ENCODE measurements at regions not wholly inside any gene's neighbourhood (a gene's known extent, or its start where the extent isn't known, plus 50 kb on each side); places are given as distances from the start of the nearest gene placed in this dataset.

DNA sequence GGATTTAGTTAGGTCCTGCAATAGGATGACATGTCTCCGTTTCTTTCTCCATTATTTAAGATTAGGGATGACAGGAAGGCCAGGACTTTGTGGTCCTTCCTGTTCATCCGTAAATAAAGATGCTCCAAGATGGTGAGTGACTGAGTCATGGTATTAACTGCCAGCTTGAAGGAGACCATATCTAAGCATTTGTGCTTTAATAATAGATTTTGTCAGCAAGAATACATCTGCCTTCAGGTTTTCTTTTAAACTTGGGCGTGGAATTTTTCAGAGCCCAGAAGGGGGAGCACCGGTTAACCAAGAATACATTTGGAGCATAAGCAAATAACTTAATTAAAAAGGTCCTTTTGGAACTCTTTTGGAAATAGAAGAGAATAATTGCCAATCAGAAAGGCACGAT is 68.2 kb downstream of the ARHGAP35 start:
- no peak for FAIRE-seq
- 78% methylated on average over 5 of the region's 5 CpGs for WGBS (ENCODE audit: missing lambda C conversion rate)
- ChIA-PET POLR2A (no interaction called here), CTCF (interaction anchor here (0.6 to 6.6 kb wide), 12 partner anchors 8 to 67 kb away, joined by 3 to 83 read pairs (median 3); no protein-coding TSS in a partner anchor)
- no peak for DNase-seq (ENCODE audit: low read depth in 1 of 2, low spot score in 1 of 2)
- H3K4me2 ChIP-seq = no peak overlapping the region
- H3K9me3 ChIP-seq = no peaks in the 10 kb centered on the region
- H3K4me1 ChIP-seq = peaks cover 91% of the 10 kb centered on the region
- H3K27ac ChIP-seq = no peak overlapping the region
- TF ChIP-seq SMC3 (IDR thresholded peaks at IDR 0.05) = 0 out of 3 replicates have a peak, but pooled peaks have one; percentile 7
- no peak for TF ChIP-seq MAFK (IDR thresholded peaks at IDR 0.05; ENCODE audit: partially characterized antibody)
- peak in 1 of 2 experiments; percentile 27; a peak in 3 of 5 replicates for TF ChIP-seq RAD21 (conservative IDR thresholded peaks at IDR 0.05 in 1 of 2, IDR thresholded peaks at IDR 0.05 in 1 of 2)
- TF ChIP-seq, protein P1, sequence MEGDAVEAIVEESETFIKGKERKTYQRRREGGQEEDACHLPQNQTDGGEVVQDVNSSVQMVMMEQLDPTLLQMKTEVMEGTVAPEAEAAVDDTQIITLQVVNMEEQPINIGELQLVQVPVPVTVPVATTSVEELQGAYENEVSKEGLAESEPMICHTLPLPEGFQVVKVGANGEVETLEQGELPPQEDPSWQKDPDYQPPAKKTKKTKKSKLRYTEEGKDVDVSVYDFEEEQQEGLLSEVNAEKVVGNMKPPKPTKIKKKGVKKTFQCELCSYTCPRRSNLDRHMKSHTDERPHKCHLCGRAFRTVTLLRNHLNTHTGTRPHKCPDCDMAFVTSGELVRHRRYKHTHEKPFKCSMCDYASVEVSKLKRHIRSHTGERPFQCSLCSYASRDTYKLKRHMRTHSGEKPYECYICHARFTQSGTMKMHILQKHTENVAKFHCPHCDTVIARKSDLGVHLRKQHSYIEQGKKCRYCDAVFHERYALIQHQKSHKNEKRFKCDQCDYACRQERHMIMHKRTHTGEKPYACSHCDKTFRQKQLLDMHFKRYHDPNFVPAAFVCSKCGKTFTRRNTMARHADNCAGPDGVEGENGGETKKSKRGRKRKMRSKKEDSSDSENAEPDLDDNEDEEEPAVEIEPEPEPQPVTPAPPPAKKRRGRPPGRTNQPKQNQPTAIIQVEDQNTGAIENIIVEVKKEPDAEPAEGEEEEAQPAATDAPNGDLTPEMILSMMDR (IDR thresholded peaks at IDR 0.05) = peak; percentile 28; the same call in 2 of the 3 replicates
- no peak overlapping the region for H3K4me3 ChIP-seq
- no peak for ATAC-seq

GRCh38 chr19:46931202-46931601 is 70.4 kb downstream of the ARHGAP35 start:
- 84% methylated on average over 5 of the region's 5 CpGs for WGBS (ENCODE audit: missing lambda C conversion rate)
- TF ChIP-seq EP300 (IDR thresholded peaks at IDR 0.05) = no peak
- TF ChIP-seq, protein P1 (IDR thresholded peaks at IDR 0.05) = no peak
- TF ChIP-seq SMC3 (IDR thresholded peaks at IDR 0.05) = no peak
- no peak for TF ChIP-seq MYC (IDR thresholded peaks at IDR 0.05; ENCODE audit: borderline replicate concordance, low read length)
- TF ChIP-seq TP53 (CRISPR knock-in tag; IDR thresholded peaks at IDR 0.05) = no peak
- TF ChIP-seq RFX5 (IDR thresholded peaks at IDR 0.05) = no peak
- no peak for TF ChIP-seq JUNB (IDR thresholded peaks at IDR 0.05)
- TF ChIP-seq NFE2L2 (conservative IDR thresholded peaks at IDR 0.05; ENCODE audit: low read length) = no peak
- no peak for TF ChIP-seq RCOR1 (IDR thresholded peaks at IDR 0.05; ENCODE audit: low read depth, low read length)
- no peak for TF ChIP-seq KDM5A (IDR thresholded peaks at IDR 0.05)
- TF ChIP-seq CHD2 (IDR thresholded peaks at IDR 0.05; ENCODE audit: low read length, partially characterized antibody) = no peak
- no peak for TF ChIP-seq CBX8 (IDR thresholded peaks at IDR 0.05)
- TF ChIP-seq, protein P2, sequence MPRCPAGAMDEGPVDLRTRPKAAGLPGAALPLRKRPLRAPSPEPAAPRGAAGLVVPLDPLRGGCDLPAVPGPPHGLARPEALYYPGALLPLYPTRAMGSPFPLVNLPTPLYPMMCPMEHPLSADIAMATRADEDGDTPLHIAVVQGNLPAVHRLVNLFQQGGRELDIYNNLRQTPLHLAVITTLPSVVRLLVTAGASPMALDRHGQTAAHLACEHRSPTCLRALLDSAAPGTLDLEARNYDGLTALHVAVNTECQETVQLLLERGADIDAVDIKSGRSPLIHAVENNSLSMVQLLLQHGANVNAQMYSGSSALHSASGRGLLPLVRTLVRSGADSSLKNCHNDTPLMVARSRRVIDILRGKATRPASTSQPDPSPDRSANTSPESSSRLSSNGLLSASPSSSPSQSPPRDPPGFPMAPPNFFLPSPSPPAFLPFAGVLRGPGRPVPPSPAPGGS (IDR thresholded peaks at IDR 0.05) = no peak
- TF ChIP-seq CEBPB (IDR thresholded peaks at IDR 0.05) = no peak
- no peak for TF ChIP-seq FOSB (CRISPR knock-in tag; IDR thresholded peaks at IDR 0.05)
- TF ChIP-seq ZSCAN20 (CRISPR knock-in tag; IDR thresholded peaks at IDR 0.05) = no peak
- DNase-seq (ENCODE audit: low read depth in 1 of 2, low spot score in 1 of 2) = no peak
- ChIA-PET CTCF (interaction anchor here (0.9 to 4.9 kb wide), 7 partner anchors 11 to 74 kb away, joined by 3 to 26 read pairs (median 4); no protein-coding TSS in a partner anchor), POLR2A (no interaction called here)
- H3K4me1 ChIP-seq = peaks cover 89% of the 10 kb centered on the region
- no peak for FAIRE-seq
- H3K4me3 ChIP-seq = no peak overlapping the region
- H3K4me2 ChIP-seq = no peak overlapping the region
- peak overlapping the region in 1 of 2 experiments; percentile 43; a peak in 2 of 6 replicates for H3K27ac ChIP-seq
- H3K9me3 ChIP-seq = no peaks in the 10 kb centered on the region
- ATAC-seq = no peak

DNA sequence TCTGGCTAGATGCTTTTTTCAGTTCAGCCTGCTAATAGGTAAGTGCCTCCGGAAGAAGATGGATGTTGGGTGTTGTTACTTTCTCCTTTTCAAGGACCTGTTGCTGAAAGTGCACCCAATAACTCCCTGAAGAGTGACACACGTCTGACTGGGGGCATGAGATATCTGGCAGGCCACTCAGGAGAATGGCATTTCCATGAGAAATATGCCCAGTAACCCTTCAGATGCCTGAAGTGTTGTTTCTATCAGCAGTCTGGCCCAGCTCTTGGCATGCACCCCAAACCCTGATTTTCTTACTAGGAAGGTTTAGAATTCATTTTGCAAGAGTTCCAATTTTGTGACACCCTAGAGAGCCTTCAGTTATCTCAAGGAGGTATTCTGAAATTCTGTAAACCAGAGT is 71.5 kb downstream of the ARHGAP35 start:
- peak; percentile 23 to 59; a peak in 5 of 6 replicates for ATAC-seq
- no peak for DNase-seq (ENCODE audit: low read depth in 1 of 2, low spot score in 1 of 2)
- ChIA-PET POLR2A (interaction anchor here (0.8 kb wide), 1 partner anchor 324 kb away, joined by 3 read pairs; the partner anchor contains the start of gene CCDC9), CTCF (interaction anchor here (0.6 to 4.9 kb wide), 11 partner anchors 10 to 153 kb away, joined by 3 to 26 read pairs (median 3); no protein-coding TSS in a partner anchor)
- FAIRE-seq = no peak
- no peaks in the 10 kb centered on the region for H3K9me3 ChIP-seq
- TF ChIP-seq, protein P3, sequence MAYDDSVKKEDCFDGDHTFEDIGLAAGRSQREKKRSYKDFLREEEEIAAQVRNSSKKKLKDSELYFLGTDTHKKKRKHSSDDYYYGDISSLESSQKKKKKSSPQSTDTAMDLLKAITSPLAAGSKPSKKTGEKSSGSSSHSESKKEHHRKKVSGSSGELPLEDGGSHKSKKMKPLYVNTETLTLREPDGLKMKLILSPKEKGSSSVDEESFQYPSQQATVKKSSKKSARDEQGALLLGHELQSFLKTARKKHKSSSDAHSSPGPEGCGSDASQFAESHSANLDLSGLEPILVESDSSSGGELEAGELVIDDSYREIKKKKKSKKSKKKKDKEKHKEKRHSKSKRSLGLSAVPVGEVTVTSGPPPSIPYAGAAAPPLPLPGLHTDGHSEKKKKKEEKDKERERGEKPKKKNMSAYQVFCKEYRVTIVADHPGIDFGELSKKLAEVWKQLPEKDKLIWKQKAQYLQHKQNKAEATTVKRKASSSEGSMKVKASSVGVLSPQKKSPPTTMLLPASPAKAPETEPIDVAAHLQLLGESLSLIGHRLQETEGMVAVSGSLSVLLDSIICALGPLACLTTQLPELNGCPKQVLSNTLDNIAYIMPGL (CRISPR knock-in tag; IDR thresholded peaks at IDR 0.05; ENCODE audit: borderline replicate concordance) = no peak
- TF ChIP-seq FOSL2 (IDR thresholded peaks at IDR 0.05) (no peak), FOSL2 (CRISPR knock-in tag; IDR thresholded peaks at IDR 0.05) (peak; percentile 54)
- no peak overlapping the region for H3K4me3 ChIP-seq
- peaks cover 89% of the 10 kb centered on the region for H3K4me1 ChIP-seq
- H3K27ac ChIP-seq = peak overlapping the region in 1 of 2 experiments; percentile 43; a peak in 2 of 6 replicates
- peak overlapping the region; percentile 44 for H3K4me2 ChIP-seq
- WGBS (ENCODE audit: missing lambda C conversion rate) = 11% methylated on average over 2 of the region's 2 CpGs

All from A549 (cell line).